CD4-positive, alpha-beta T cell treated with Interferon alpha-2 for 1 hour (primary cell): ENCODE measurements at regions not wholly inside any gene's neighbourhood (a gene's known extent, or its start where the extent isn't known, plus 50 kb on each side); places are given as distances from the start of the nearest gene placed in this dataset.

Experiments
- DNase-seq, 2 donors: peaks; one replicate each; pipeline ENCODE4 v3.0.0-alpha.2; 2020 to 2022

- DNase-seq = no peak
Measured at GRCh38 chr20:11852189-11852588, 65.5 kb upstream of the BTBD3 start.

DNA sequence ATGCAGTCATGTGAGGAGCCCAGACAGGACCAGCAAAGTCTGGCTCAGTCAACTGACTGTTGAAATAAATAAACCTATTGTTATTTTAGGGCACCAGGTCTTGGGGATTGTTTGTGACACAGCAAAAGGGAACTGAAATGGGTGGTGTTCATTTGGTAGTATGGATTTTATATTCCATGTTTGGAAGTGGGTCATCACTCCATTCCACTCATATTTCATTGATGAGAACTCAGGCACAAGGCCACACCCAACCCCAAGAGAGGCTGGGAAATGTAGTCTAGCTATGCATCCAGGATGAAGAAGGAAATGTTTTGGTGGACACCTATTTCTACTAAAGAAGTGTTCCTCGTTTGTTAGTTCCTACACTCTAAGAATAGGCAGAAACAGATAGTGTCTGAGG lies 64.9 kb upstream of the BTBD3 start:
- DNase-seq = no peak

GRCh38 chr20:11853359-11853758 lies 64.3 kb upstream of the BTBD3 start:
- no peak for DNase-seq

- DNase-seq = no peak
Measured at GRCh38 chr20:11861479-11861878, 56.2 kb upstream of the BTBD3 start.

- no peak for DNase-seq
Measured at GRCh38 chr20:11867291-11867919, 50.3 kb upstream of the BTBD3 start.
